NT2/D1 (cell line): ENCODE measurements at regions not wholly inside any gene's neighbourhood (a gene's known extent, or its start where the extent isn't known, plus 50 kb on each side); places are given as distances from the start of the nearest gene placed in this dataset.

Experiments used
- DNase-seq: peaks from one replicate; pipeline ENCODE4 v3.0.0-alpha.2; 2011; ENCODE audit warnings: low read depth, low spot score
- H3K27me3 ChIP-seq: 2 replicates; pipeline ENCODE4 v1.6.0; 2011; ENCODE audit warnings: mild to moderate bottlenecking; ENCODE audit not compliant: insufficient read length, insufficient read depth
- H3K36me3 ChIP-seq: 2 replicates; pipeline ENCODE4 v1.6.1; 2011; ENCODE audit warnings: mild to moderate bottlenecking, low read length, mixed read lengths; ENCODE audit not compliant: insufficient read depth, insufficient read length
- H3K4me1 ChIP-seq: 2 replicates; pipeline ENCODE4 v1.5.1; 2011; ENCODE audit not compliant: insufficient read depth, insufficient read length
- H3K4me3 ChIP-seq: 2 replicates; pipeline ENCODE4 v1.5.1; 2011; ENCODE audit warnings: low read depth; ENCODE audit not compliant: insufficient read length
- H3K9ac ChIP-seq: 2 replicates; pipeline ENCODE4 v1.6.0; 2011; ENCODE audit warnings: low read depth; ENCODE audit not compliant: insufficient read length
- H3K9me3 ChIP-seq: 2 replicates; pipeline ENCODE4 v1.5.1; 2011; ENCODE audit warnings: mild to moderate bottlenecking, low read length; ENCODE audit not compliant: insufficient read depth
- SUZ12 ChIP-seq: IDR thresholded peaks from 2 replicates; pipeline ENCODE4 v1.6.1; 2011; ENCODE audit not compliant: insufficient read length, insufficient read depth; ENCODE audit errors: extremely low read depth
- YY1 ChIP-seq: IDR thresholded peaks from 2 replicates; pipeline ENCODE4 v1.6.1; 2011; ENCODE audit not compliant: insufficient read length, insufficient read depth
- ZNF274 ChIP-seq: IDR thresholded peaks from 2 replicates; pipeline ENCODE4 v1.6.1; 2011; ENCODE audit warnings: mild to moderate bottlenecking, low read depth, low read length

- Histone ChIP-seq H3K4me1 (no peaks in the 10 kb centered on the region), H3K9me3 (no peaks in the 10 kb centered on the region), H3K27me3 (no peaks in the 10 kb centered on the region), H3K36me3 (no peaks in the 10 kb centered on the region), H3K9ac (no peak overlapping the region), H3K4me3 (no peak overlapping the region)
- TF ChIP-seq SUZ12 = no peak
- no peak for TF ChIP-seq ZNF274
- no peak for TF ChIP-seq YY1
- no peak for DNase-seq
Observed at GRCh38 chr5:67605730-67606585, 409.4 kb upstream of the CD180 start.

- TF ChIP-seq SUZ12 = no peak
- no peak for TF ChIP-seq ZNF274
- TF ChIP-seq YY1 = no peak
- Histone ChIP-seq H3K36me3 (no peaks in the 10 kb centered on the region), H3K9ac (no peak overlapping the region), H3K4me1 (no peaks in the 10 kb centered on the region), H3K9me3 (no peaks in the 10 kb centered on the region), H3K4me3 (no peak overlapping the region), H3K27me3 (no peaks in the 10 kb centered on the region)
- no peak for DNase-seq
Observed at GRCh38 chr5:67591491-67591890, 394.9 kb upstream of the CD180 start.

GRCh38 chr5:67588389-67588788 lies 391.8 kb upstream of the CD180 start:
- Histone ChIP-seq H3K36me3 (no peaks in the 10 kb centered on the region), H3K27me3 (no peaks in the 10 kb centered on the region), H3K9ac (no peak overlapping the region), H3K9me3 (no peaks in the 10 kb centered on the region), H3K4me1 (no peaks in the 10 kb centered on the region), H3K4me3 (no peak overlapping the region)
- no peak for TF ChIP-seq ZNF274
- no peak for TF ChIP-seq YY1
- no peak for TF ChIP-seq SUZ12
- no peak for DNase-seq

- no peak overlapping the region for H3K4me3 ChIP-seq
- no peaks in the 10 kb centered on the region for H3K4me1 ChIP-seq
- H3K9me3 ChIP-seq = no peaks in the 10 kb centered on the region
- H3K36me3 ChIP-seq = no peaks in the 10 kb centered on the region
- DNase-seq = no peak
- no peak overlapping the region for H3K9ac ChIP-seq
- TF ChIP-seq YY1 = no peak
- no peak for TF ChIP-seq ZNF274
- TF ChIP-seq SUZ12 = no peak
- H3K27me3 ChIP-seq = no peaks in the 10 kb centered on the region
Observed at GRCh38 chr5:67581203-67581602, 384.6 kb upstream of the CD180 start.

- no peak overlapping the region for H3K9ac ChIP-seq
- H3K4me3 ChIP-seq = no peak overlapping the region
- H3K4me1 ChIP-seq = no peaks in the 10 kb centered on the region
- TF ChIP-seq SUZ12 (no peak), YY1 (no peak), ZNF274 (no peak)
- no peaks in the 10 kb centered on the region for H3K9me3 ChIP-seq
- no peak for DNase-seq
- no peaks in the 10 kb centered on the region for H3K36me3 ChIP-seq
- no peaks in the 10 kb centered on the region for H3K27me3 ChIP-seq
Observed at GRCh38 chr5:67578011-67578410, 381.4 kb upstream of the CD180 start.

- Histone ChIP-seq H3K36me3 (no peaks in the 10 kb centered on the region), H3K27me3 (no peaks in the 10 kb centered on the region), H3K9me3 (no peaks in the 10 kb centered on the region), H3K4me3 (no peak overlapping the region), H3K4me1 (no peaks in the 10 kb centered on the region), H3K9ac (no peak overlapping the region)
- TF ChIP-seq YY1 (no peak), SUZ12 (no peak), ZNF274 (no peak)
- no peak for DNase-seq
Observed at GRCh38 chr5:67577424-67577823, 380.8 kb upstream of the CD180 start.

- Histone ChIP-seq H3K27me3 (no peaks in the 10 kb centered on the region), H3K9me3 (no peaks in the 10 kb centered on the region), H3K36me3 (no peaks in the 10 kb centered on the region), H3K4me3 (no peak overlapping the region), H3K9ac (no peak overlapping the region), H3K4me1 (no peaks in the 10 kb centered on the region)
- no peak for DNase-seq
- no peak for TF ChIP-seq ZNF274
- TF ChIP-seq SUZ12 = no peak
- no peak for TF ChIP-seq YY1
Observed at GRCh38 chr5:67576112-67576511, 379.5 kb upstream of the CD180 start.
